Keratinocyte (primary cell): ENCODE measurements at regions not wholly inside any gene's neighbourhood (a gene's known extent, or its start where the extent isn't known, plus 50 kb on each side); places are given as distances from the start of the nearest gene placed in this dataset.

Experiments used
- EZH2 ChIP-seq: IDR thresholded peaks from one replicate; pipeline ENCODE4 v1.6.1; 2012; ENCODE audit warnings: inconsistent platforms, mild to moderate bottlenecking, low read length, moderate library complexity
- TF ChIP-seq, protein P1 (sequence below), 3 experiments: IDR thresholded peaks in 1 of 3; conservative IDR thresholded peaks in 1 of 3; optimal IDR thresholded peaks in 1 of 3; 2 replicates in 2 of 3; 3 replicates in 1 of 3; pipeline versions ENCODE3 to v1.5.1; 2011; ENCODE audit warnings: low read length in 3 of 3, mild to moderate bottlenecking in 3 of 3, moderate library complexity in 2 of 3, control low read depth in 1 of 3, inconsistent platforms in 1 of 3; ENCODE audit not compliant: insufficient read depth in 2 of 3; ENCODE audit errors: extremely low read depth in 1 of 3

GRCh38 chr19:30780456-30780855, 408.3 kb downstream of the ZNF536 start:
- TF ChIP-seq, protein P1, sequence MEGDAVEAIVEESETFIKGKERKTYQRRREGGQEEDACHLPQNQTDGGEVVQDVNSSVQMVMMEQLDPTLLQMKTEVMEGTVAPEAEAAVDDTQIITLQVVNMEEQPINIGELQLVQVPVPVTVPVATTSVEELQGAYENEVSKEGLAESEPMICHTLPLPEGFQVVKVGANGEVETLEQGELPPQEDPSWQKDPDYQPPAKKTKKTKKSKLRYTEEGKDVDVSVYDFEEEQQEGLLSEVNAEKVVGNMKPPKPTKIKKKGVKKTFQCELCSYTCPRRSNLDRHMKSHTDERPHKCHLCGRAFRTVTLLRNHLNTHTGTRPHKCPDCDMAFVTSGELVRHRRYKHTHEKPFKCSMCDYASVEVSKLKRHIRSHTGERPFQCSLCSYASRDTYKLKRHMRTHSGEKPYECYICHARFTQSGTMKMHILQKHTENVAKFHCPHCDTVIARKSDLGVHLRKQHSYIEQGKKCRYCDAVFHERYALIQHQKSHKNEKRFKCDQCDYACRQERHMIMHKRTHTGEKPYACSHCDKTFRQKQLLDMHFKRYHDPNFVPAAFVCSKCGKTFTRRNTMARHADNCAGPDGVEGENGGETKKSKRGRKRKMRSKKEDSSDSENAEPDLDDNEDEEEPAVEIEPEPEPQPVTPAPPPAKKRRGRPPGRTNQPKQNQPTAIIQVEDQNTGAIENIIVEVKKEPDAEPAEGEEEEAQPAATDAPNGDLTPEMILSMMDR (optimal IDR thresholded peaks at IDR 0.05 in 1 of 3, IDR thresholded peaks at IDR 0.05 in 1 of 3, conservative IDR thresholded peaks at IDR 0.05 in 1 of 3; ENCODE audit: extremely low read depth in 1 of 3, insufficient read depth in 2 of 3, low read length in 3 of 3): no peak
- TF ChIP-seq EZH2: no peak
